ENCODE measurements at regions not wholly inside any gene's neighbourhood (a gene's known extent, or its start where the extent isn't known, plus 50 kb on each side); places are given as distances from the start of the nearest gene placed in this dataset.

- TF ChIP-seq CTCF (IDR thresholded peaks at IDR 0.05; ENCODE audit: poor library complexity) (no peak), EZH2 (IDR thresholded peaks at IDR 0.05; ENCODE audit: borderline replicate concordance) (no peak)
These were observed 245.1 kb upstream of the CIBAR2 start for GRCh38 chr16:85357323-85357722.

All from hepatocyte (in vitro differentiated cells).